Upper lobe of left lung (tissue), 6 donors: ENCODE measurements at regions not wholly inside any gene's neighbourhood (a gene's known extent, or its start where the extent isn't known, plus 50 kb on each side); places are given as distances from the start of the nearest gene placed in this dataset.
A peak's percentile ranks its signal among the peaks of the same experiment; 100 is the strongest.

Source experiments
- ATAC-seq, 2 donors: fragments of 200-7000 bp; cut with Tn5 transposase; one replicate each; pipeline ENCODE4 v1.9.1; 2022; ENCODE audit warnings: mild to moderate bottlenecking in 2 of 2, moderate library complexity in 2 of 2; ENCODE audit not compliant: low FRiP score in 2 of 2
- DNase-seq, 2 donors: peaks; one replicate each; pipeline ENCODE4 v3.0.0-alpha.2; 2019 to 2020
- H3K27ac ChIP-seq, 4 donors: fragments of 200-600 bp; sonication (generic); one replicate each; pipeline ENCODE4 v1.5.1; 2016 to 2019
- H3K27me3 ChIP-seq, 4 donors: fragments of 200-600 bp; sonication (generic); one replicate each; pipeline ENCODE4 v1.5.1; 2017 to 2019
- H3K36me3 ChIP-seq, 4 donors: fragments of 200-600 bp; sonication (generic); one replicate each; pipeline ENCODE4 v1.5.1; 2016 to 2019
- H3K4me1 ChIP-seq, 4 donors: fragments of 200-600 bp; sonication (generic); one replicate each; pipeline ENCODE4 v1.5.1; 2018 to 2019
- H3K4me3 ChIP-seq, 4 donors: fragments of 200-600 bp; sonication (generic); one replicate each; pipeline ENCODE4 v1.5.1; 2017 to 2019; ENCODE audit warnings: mild to moderate bottlenecking in 2 of 4, moderate library complexity in 1 of 4
- H3K9me3 ChIP-seq, 4 donors: fragments of 200-600 bp; sonication (generic); one replicate each; pipeline ENCODE4 v1.5.1; 2018 to 2019
- EP300 ChIP-seq, 4 donors: sonication (generic); formaldehyde crosslinking; IDR thresholded peaks; one replicate each; pipeline ENCODE4 v1.5.1; 2017; ENCODE audit warnings: antibody characterized with exemption in 4 of 4, control low read depth in 2 of 4
- POLR2A ChIP-seq, 4 donors: fragments of 450-650 bp; IDR thresholded peaks; one replicate each; pipeline ENCODE4 v1.5.1; 2016 to 2017; ENCODE audit warnings: antibody characterized with exemption in 4 of 4, mild to moderate bottlenecking in 2 of 4
- POLR2AphosphoS5 ChIP-seq, 2 donors: sonication (generic); formaldehyde crosslinking; IDR thresholded peaks; one replicate each; pipeline ENCODE4 v1.5.1; 2017; ENCODE audit warnings: antibody characterized with exemption in 2 of 2
- WGBS, 2 donors: methylation state at CpG; one replicate each; pipeline ENCODE4 v1.1.5; 2017 to 2018; 5-methylcytosine and 5-hydroxymethylcytosine counted together
- TF ChIP-seq, protein P1 (sequence below), 6 experiments: fragments of 450-650 bp in 4 of 6; fragments of 200-600 bp in 2 of 6; sonication (generic) in 2 of 6; IDR thresholded peaks; one replicate each; pipeline ENCODE4 v1.5.1; 2016 to 2019; ENCODE audit warnings: antibody characterized with exemption in 6 of 6
- donor health status: DM: no; HTN: no; CAD: no; lungs with moderate emphysema.
- donor health status: DM: no; HTN: yes; CAD: no; lungs with severe emphysema.

DNA sequence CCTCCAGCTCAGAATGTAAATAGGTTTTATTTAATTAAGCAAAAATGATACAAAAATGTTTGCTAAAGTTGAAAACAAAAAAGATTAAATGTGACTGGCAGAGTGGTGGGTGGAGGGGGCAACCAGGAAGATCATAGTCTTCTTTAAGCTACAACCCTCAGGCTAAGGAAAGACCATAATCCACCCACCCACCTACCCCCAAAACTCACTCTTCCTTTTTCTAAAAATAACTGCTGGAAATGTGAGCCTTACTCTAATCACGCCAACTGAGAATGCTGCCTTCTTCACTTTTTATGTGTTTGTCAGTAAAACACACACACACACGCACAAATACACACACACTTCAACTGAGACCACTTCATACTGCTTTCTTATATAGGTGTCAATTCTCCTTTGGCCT lies 230.0 kb upstream of the EGLN3 start:
- H3K36me3 ChIP-seq: no peaks in the 10 kb centered on the region
- no peak for TF ChIP-seq POLR2A (IDR thresholded peaks at IDR 0.05)
- WGBS, 2 donors: 76 to 80% methylated on average over 2 of the region's 2 CpGs

DNA sequence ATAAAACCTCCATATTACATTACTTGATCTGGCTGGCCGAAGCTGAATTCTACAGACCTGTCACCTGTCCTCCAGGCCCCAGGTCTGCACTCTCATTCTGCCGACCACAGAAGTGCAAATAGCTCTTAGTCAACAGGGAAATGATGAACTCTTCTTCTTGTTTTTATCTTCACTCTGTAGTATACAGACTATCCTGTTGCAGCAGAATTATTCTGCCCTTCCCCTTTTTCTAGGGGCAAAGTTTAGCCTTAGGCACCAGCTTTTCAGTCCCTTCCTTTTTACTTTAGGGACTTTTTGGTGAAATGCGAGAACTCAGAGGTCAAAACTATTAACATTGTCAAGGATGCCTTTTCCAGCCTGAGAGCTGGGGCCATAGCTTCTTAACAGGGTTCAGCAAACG lies 229.6 kb upstream of the EGLN3 start:
- Histone ChIP-seq H3K27ac (no peak overlapping the region), H3K4me1 (peaks cover 0 to 5% (median 0%) of the 10 kb centered on the region in 4 donors), H3K9me3 (no peaks in the 10 kb centered on the region), H3K4me3 (no peak overlapping the region), H3K36me3 (no peaks in the 10 kb centered on the region), H3K27me3 (no peaks in the 10 kb centered on the region)
- DNase-seq (no peak), ATAC-seq (peak in 1 of 2 donors; percentile 50)
- no peak for TF ChIP-seq POLR2AphosphoS5 (IDR thresholded peaks at IDR 0.05)
- TF ChIP-seq EP300 (IDR thresholded peaks at IDR 0.05): no peak
- TF ChIP-seq, protein P1, sequence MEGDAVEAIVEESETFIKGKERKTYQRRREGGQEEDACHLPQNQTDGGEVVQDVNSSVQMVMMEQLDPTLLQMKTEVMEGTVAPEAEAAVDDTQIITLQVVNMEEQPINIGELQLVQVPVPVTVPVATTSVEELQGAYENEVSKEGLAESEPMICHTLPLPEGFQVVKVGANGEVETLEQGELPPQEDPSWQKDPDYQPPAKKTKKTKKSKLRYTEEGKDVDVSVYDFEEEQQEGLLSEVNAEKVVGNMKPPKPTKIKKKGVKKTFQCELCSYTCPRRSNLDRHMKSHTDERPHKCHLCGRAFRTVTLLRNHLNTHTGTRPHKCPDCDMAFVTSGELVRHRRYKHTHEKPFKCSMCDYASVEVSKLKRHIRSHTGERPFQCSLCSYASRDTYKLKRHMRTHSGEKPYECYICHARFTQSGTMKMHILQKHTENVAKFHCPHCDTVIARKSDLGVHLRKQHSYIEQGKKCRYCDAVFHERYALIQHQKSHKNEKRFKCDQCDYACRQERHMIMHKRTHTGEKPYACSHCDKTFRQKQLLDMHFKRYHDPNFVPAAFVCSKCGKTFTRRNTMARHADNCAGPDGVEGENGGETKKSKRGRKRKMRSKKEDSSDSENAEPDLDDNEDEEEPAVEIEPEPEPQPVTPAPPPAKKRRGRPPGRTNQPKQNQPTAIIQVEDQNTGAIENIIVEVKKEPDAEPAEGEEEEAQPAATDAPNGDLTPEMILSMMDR (IDR thresholded peaks at IDR 0.05): no peak
- no peak for TF ChIP-seq POLR2A (IDR thresholded peaks at IDR 0.05)
- WGBS, 2 donors: 60 to 67% methylated on average over 4 of the region's 4 CpGs

More for the DNA sequence above, 230.0 kb upstream of the EGLN3 start:
- Histone ChIP-seq H3K4me1 (peaks cover 0 to 5% (median 0%) of the 10 kb centered on the region in 4 donors), H3K27me3 (no peaks in the 10 kb centered on the region), H3K4me3 (no peak overlapping the region), H3K9me3 (no peaks in the 10 kb centered on the region), H3K27ac (no peak overlapping the region)
- ATAC-seq (no peak), DNase-seq (no peak)

DNA sequence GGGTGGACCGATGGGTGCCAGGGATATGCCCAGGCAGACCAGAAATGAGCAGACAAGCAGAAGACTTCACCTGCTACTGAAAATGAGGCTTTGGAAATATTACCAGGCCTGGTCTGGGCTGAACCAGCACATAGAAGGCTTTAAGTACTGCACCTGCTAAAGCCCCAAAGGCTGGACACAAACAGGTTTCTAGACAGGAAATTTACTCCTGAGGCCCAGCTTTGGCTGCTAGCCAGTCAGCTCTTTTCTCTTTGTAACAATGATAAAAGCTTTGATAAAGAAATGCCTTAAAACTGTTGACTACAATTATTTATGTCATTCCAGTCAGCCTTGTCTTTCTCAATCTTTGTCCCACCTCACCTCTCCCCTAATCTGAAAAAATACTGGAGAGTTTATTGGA lies 228.9 kb upstream of the EGLN3 start:
- Histone ChIP-seq H3K4me3 (no peak overlapping the region), H3K4me1 (peaks cover 0 to 8% (median 0%) of the 10 kb centered on the region in 4 donors), H3K36me3 (no peaks in the 10 kb centered on the region), H3K27me3 (no peaks in the 10 kb centered on the region), H3K27ac (no peak overlapping the region), H3K9me3 (no peaks in the 10 kb centered on the region)
- no peak for TF ChIP-seq POLR2A (IDR thresholded peaks at IDR 0.05)
- TF ChIP-seq POLR2AphosphoS5 (IDR thresholded peaks at IDR 0.05): no peak
- TF ChIP-seq EP300 (IDR thresholded peaks at IDR 0.05): no peak
- TF ChIP-seq, protein P1 (IDR thresholded peaks at IDR 0.05): no peak
- ATAC-seq (no peak), DNase-seq (no peak)
- 95 to 100% methylated on average over 1 of the region's 1 CpG for WGBS, 2 donors

DNA sequence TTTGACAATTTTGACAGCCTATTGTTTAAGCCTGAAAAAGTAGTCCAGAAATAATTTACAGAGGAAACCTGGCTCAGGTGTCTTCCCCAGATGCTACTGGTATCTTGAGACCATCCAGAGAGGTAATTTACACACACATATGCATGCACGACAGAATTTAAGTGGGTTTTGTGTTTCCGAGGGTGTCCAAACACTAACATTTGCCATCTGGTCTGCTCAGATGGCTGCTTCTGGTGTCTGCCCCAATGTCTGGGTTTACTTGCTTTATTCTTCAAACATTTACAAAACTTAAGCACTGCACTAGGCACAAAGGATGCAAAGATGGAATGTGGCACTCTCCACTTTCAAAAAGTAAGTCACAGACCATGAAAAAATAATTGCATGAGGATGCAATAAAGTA lies 226.6 kb upstream of the EGLN3 start:
- no peaks in the 10 kb centered on the region for H3K36me3 ChIP-seq
- whole genome bisulfite sequencing, 2 donors: 31 to 71% methylated on average over 2 of the region's 2 CpGs
- ATAC-seq: no peak
- no peaks in the 10 kb centered on the region for H3K27me3 ChIP-seq
- no peak for TF ChIP-seq POLR2AphosphoS5 (IDR thresholded peaks at IDR 0.05)
- no peak for TF ChIP-seq POLR2A (IDR thresholded peaks at IDR 0.05)
- no peak for TF ChIP-seq EP300 (IDR thresholded peaks at IDR 0.05)
- TF ChIP-seq, protein P1 (IDR thresholded peaks at IDR 0.05): no peak
- H3K9me3 ChIP-seq: no peaks in the 10 kb centered on the region
- peaks cover 0 to 8% (median 0%) of the 10 kb centered on the region in 4 donors for H3K4me1 ChIP-seq
- H3K27ac ChIP-seq: no peak overlapping the region
- DNase-seq: no peak
- H3K4me3 ChIP-seq: no peak overlapping the region

DNA sequence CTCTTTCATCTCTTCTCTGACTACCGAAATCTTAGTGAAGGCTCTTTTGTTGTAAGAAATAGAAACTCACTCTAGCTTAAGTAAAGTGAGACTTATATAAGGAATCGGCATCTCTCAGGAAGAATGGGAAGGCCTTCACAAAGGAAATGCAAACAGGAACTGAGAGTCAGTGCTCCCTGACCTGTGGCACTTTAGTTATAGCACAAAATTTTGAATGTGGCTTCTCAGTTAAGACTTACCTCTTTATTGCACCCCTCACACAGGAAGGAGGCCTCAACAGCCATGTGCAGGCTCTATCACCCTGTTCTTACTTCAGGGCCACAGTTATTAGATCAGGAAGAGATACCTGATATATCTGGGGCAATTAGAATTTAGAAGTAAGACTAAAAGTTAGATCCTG lies 224.7 kb upstream of the EGLN3 start:
- ATAC-seq (no peak), DNase-seq (no peak)
- no peak for TF ChIP-seq EP300 (IDR thresholded peaks at IDR 0.05)
- TF ChIP-seq POLR2AphosphoS5 (IDR thresholded peaks at IDR 0.05): no peak
- TF ChIP-seq, protein P1 (IDR thresholded peaks at IDR 0.05): no peak
- no peak for TF ChIP-seq POLR2A (IDR thresholded peaks at IDR 0.05)
- H3K4me1 ChIP-seq: peaks cover 0 to 4% (median 0%) of the 10 kb centered on the region in 4 donors
- WGBS, 2 donors: 65 to 75% methylated on average over 2 of the region's 2 CpGs
- no peaks in the 10 kb centered on the region for H3K27me3 ChIP-seq
- H3K9me3 ChIP-seq: no peaks in the 10 kb centered on the region
- H3K4me3 ChIP-seq: no peak overlapping the region
- no peak overlapping the region for H3K27ac ChIP-seq
- H3K36me3 ChIP-seq: no peaks in the 10 kb centered on the region
